CD1c-positive myeloid dendritic cell (primary cell): ENCODE measurements at regions not wholly inside any gene's neighbourhood (a gene's known extent, or its start where the extent isn't known, plus 50 kb on each side); places are given as distances from the start of the nearest gene placed in this dataset.
"Not testable (repeated sequence)": the region's sequence is repeated elsewhere in the genome, so short reads cannot be mapped to it uniquely, and the experiment has no call there.

Experiments
- DNase-seq: peaks from one replicate; pipeline ENCODE4 v3.0.0-alpha.2; 2016; ENCODE audit errors: extremely low spot score

DNA sequence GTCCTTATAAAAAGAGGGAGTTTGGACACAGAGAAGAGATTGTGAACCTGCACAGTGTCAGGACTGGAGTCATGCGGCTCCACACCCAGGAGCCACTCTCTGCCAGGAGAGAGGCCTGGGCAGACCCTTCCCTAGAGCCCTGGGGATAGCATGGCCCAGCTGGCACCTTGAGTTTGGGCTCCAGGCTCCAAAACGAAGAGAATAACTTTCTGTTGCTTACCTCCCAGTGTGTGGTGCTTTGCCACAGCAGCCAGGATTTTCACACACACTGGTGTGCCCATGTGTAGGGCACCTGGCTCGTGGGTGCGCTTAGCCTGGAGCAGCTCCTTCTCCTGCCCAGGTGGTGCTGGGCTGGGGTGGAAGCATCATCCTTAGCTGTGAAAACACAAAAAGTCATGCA lies 344.3 kb downstream of the TEX29 start:
- DNase-seq: no peak

DNA sequence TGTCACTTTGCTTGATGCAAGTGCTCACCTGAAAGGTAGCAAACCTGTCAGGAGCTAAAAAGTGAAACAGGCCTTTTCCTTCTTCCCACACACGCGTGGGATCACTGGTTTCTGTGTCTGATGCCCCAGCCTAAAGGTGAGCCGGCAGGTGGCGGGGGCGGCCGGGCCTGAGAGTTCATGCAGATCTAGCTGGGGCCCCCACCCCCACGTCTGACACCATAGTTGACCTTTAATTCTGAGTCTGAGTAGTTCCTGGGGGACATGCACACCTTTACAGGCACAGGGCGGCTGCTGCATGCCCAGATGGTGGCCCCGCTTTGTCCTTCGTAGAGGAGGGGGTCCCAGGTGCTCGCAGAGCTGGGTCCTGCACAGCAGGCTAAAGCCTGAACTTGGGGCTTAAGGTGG lies 345.3 kb downstream of the TEX29 start:
- no peak for DNase-seq

DNA sequence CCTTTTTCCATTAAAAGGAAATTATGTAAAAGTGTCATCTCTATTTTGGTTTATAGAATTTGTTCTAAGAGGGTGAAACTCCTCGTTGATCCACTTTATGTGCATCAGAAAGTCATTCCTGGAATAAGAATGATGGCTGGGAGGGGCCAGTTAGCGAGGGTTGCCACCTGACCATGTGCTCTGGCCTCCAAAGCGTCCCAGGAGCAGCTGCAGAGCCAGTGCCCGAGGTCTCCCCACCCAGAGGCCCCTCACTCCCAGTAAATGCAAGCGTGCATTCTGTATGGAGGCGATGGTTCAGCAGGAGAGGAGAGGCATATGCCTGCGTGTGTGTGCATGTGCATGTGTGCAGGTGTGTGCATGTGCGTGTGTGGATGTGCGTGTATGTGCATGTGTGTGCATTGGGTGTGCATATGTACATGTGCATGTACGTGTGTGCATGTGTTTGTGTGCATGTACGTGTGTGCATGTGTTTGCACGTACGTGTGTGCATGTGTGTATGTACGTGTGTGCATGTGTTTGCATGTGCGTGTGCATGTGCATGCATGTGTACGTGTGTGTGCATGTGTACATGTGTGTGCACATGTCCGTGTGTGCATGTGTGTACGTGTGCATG lies 345.8 kb downstream of the TEX29 start:
- no peak for DNase-seq

DNA sequence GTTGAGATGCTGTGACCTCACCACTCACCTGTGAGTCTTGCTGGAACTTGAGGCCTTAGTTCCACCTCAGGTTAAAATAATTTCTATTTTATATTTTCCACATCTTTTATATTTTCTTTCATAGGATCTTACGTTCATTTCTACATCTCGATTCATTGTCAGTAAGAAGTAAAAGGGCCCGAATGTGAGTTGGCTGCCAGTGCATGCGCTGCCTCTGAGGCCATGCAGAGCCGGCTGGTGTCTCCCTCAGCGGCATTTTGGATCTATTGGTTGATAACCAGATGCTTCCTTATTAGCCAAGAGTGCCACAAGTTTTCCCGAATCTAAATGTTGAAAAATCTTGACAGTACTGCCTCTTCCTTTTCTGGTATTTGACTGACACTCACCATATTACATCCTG lies 347.3 kb downstream of the TEX29 start:
- no peak for DNase-seq

DNA sequence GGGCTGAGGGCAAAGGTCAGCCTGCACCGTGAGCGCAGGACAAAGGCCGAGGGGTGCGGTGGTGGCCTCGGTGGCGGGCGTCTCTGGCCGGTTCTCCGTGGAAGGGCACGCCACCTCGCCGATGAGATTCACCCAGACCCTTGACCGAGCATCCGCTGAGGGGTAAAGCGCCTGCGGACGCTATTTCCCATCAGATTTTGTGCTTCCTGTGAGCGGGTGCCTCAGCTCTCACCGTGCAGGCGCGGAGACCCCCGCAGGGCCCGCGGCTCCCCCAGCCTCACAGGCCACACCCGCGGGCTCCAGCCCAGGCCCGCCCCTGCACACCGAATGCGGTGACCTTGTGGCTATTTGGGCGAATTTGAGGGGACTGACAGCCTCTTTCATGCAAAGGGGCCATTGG lies 348.0 kb downstream of the TEX29 start:
- DNase-seq: no peak

DNA sequence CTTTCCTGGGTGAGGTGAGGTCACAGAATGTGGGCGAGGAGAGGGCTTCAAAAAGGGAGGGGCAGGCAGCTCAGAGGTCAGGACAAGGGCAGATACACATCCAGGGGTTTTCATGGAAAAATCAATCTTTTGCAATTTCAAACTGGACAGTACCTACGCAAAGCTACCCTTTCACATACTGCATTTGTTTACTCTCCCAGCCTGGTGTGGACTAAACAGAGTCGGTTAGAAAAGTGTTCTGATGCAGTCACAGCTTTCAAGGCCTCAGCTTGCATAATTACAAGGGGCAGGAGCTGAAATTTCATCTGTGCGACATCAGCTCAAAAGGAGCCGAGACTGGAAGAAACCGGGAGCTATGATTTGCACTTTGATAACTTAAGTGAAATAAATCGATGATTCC lies 351.8 kb downstream of the TEX29 start:
- DNase-seq: not testable (repeated sequence)

DNA sequence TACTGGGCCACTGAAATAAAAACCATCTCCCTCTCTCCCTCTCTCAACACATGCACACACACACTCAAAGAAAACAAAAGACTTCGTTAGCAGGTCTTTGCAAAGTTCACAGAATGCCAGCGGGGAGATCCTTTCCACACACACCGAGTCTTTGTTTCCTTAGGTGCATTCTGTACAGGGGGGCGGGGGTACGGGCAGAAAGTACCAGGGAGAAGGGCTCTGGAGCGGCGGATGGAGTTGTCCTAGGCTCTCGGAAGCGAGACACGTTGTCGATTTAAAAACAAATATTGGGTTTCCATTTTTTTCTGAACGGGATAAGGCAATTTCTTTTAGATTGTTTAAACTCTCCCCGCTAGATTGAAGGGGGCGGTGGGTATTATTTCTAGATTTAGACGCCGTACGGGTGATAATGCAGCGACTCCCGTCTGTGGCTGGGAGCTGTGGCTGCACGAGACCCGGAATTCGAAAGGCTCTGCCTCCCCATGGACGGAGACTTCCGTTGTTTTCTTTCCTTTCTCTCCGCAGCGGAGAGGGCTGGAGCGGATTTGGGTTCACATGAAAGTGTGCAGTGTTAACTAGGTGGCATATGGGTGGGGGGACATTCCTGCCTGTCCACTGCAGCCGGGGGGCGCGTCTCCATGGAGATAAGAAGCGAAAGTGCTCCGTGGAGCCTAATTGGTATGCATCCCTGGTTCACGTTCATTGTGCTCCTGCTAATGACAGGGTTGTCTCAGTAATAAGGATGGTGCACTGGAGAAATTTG lies 357.9 kb downstream of the TEX29 start:
- not testable (repeated sequence) for DNase-seq

DNA sequence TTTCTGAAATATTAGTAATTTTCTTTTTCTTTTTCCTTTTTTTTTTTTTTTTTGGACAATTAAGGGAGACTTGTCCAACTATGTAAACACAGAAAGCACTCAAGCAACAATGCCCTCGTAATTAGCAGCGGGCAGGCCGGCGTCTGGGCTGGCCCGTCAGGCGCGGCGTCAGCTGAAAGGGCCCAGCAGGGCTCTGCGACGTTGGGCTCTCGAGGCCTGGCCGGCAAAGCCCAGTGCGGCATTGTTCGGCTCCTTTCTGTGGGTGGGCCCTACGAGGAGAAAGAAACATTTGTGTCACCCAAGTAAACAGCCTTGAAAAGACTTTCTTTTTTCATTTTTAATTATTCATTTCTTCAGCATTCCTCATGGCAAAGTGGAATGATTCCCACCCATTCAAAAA lies 359.2 kb downstream of the TEX29 start:
- not testable (repeated sequence) for DNase-seq

DNA sequence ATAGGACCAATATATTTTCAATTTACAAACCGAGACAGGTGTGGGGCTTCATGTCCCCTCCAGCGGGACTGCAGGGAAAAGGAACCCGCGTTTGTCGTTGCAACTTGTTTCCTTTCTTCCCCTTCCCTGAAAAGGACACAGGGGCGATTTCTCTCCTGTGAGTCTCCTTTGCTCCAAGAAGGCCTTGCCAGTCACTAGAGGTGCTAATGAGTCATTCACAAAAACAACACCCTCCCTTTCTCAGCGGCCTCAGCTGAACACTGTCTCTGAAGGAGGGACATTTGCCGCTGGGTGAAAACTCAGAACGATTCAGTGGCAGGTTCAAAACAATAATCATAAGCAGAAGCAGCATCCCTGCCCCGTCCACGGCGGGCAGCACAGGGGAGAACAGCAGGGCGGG lies 359.7 kb downstream of the TEX29 start:
- DNase-seq: not testable (repeated sequence)

DNA sequence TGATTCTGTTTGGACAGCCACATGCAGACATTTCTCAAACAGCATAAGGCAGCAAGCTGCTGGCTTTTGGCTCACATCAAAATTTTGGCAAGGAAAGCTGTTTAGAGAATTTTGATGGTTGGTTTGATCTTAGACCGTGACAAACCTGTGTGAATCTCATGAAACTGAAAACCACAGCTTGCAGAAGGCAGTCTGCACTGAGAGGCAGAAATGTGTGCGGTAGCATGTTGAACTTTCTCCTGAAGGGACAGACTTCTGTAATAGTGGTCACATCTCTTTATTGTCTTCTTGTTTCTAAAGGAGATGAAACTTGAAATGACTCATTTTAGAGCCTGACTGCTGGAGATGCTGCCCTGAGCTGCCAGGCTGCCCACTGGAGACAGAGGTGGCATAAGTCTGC lies 371.6 kb downstream of the TEX29 start:
- DNase-seq: not testable (repeated sequence)

DNA sequence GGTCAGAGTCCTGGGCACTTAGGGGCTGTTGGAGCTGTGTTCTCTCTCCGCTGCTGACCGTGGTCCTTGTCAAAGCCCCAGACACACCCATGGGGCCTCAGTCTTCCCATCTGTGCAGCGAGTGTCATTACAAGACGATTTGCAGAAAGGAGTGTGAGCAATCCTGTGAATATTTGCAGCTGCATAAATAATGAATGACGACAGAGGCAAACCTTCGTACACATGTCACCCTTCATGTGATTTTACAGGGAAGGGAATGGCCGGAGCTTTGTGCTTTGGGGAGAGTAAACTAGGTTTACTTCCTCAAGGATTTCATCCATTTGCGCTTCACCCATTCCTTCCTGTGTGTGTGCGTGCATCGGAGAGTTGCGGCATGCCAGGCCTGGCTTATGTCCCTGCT lies 370.8 kb upstream of the SOX1 start:
- DNase-seq: not testable (repeated sequence)

DNA sequence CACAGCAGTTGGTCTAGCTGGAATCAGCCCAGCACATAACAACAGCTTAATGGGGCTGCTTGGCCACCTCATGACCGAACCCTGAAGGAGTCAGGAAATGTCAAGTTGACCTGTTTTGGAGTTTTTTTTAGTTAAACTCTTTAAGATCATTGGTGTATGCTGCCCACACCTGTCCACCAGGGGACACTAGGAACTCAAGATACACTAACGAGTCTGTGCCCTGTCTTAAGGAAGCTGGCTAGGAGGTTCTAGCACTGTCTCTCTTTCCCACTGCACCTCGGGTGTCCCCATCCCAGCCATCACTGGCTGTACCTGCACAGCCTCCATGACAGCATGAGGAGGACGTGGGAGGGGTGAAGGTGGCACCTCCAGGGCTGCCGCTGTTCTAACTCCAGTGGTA lies 364.9 kb upstream of the SOX1 start:
- not testable (repeated sequence) for DNase-seq
